ENCODE measurements at regions not wholly inside any gene's neighbourhood (a gene's known extent, or its start where the extent isn't known, plus 50 kb on each side); places are given as distances from the start of the nearest gene placed in this dataset.

GRCh38 chr12:77494296-77494695 lies 336.4 kb upstream of the NAV3 start:
- H3K79me1 ChIP-seq (ENCODE audit: low read depth in 1 of 2, low read length in 2 of 2), result no peaks in the 10 kb centered on the region
- ChIA-PET POLR2A (ENCODE audit: unreplicated experiment) (no interaction called here), CTCF (no interaction called here)
- no peaks in the 10 kb centered on the region for H3K4me1 ChIP-seq (ENCODE audit: control insufficient read depth, insufficient read depth, low read length)
- dilution Hi-C loops (cut with HindIII; ENCODE audit: low sequenced_read_pairs, unreplicated experiment), result no loop called here
- H2AFZ ChIP-seq (replicated peaks; ENCODE audit: low read length, poor library complexity), result no peak overlapping the region
- H3K56ac ChIP-seq (ENCODE audit: extremely low read depth, insufficient read depth, low read length), result no peak overlapping the region
- no peak overlapping the region for H4K91ac ChIP-seq (ENCODE audit: insufficient read depth, low read depth, low read length)
- no peak overlapping the region for H2BK5ac ChIP-seq (ENCODE audit: low read depth, low read length, poor library complexity, severe bottlenecking)
- H3K27ac ChIP-seq (ENCODE audit: insufficient read depth, low read length), result no peak overlapping the region
- H3K9me3 ChIP-seq (ENCODE audit: control insufficient read depth, insufficient read depth, low read length), result no peaks in the 10 kb centered on the region
- H4K5ac ChIP-seq (ENCODE audit: low read depth, low read length), result no peak overlapping the region
- no peak overlapping the region for H2BK120ac ChIP-seq (ENCODE audit: low read depth, low read length)
- BruUV-seq (replicated peaks), result no TSS peak
- H4K8ac ChIP-seq (ENCODE audit: low read depth in 2 of 2, low read length in 2 of 2), result no peak overlapping the region
- H3K4me2 ChIP-seq (ENCODE audit: low read depth, low read length), result no peak overlapping the region
- H3K27me3 ChIP-seq (ENCODE audit: control insufficient read depth, insufficient read depth, low read length), result no peaks in the 10 kb centered on the region
- no peak overlapping the region for H2AK9ac ChIP-seq (replicated peaks; ENCODE audit: low read depth, low read length, poor library complexity)
- intact Hi-C loops (cut with micrococcal nuclease), result no loop called here
- TF ChIP-seq POLR2A (IDR thresholded peaks at IDR 0.05; ENCODE audit: low read depth, low read length) (no peak), RCOR1 (IDR thresholded peaks at IDR 0.05; ENCODE audit: insufficient replicate concordance, low read length) (no peak), ELK1 (IDR thresholded peaks at IDR 0.05; ENCODE audit: borderline replicate concordance, low read depth, low read length) (no peak)
- no peak overlapping the region for H3K4me3 ChIP-seq (ENCODE audit: insufficient read depth, low read depth, low read length)
- H3K18ac ChIP-seq (ENCODE audit: low read depth, low read length), result no peak overlapping the region
- H2AK5ac ChIP-seq (ENCODE audit: low read depth, low read length), result no peak overlapping the region
- H3K9ac ChIP-seq (ENCODE audit: low read depth, low read length), result no peak overlapping the region
- no peaks in the 10 kb centered on the region for H3K36me3 ChIP-seq (ENCODE audit: control insufficient read depth, insufficient read depth, low read length)
- WGBS, 2 experiments (ENCODE audit: extremely low coverage in 2 of 2, insufficient read length in 1 of 2), result no CpG with 5 or more reads among the region's 3 CpGs
- no peak overlapping the region for H3K23ac ChIP-seq (ENCODE audit: low read depth, low read length)
- no peaks in the 10 kb centered on the region for H4K20me1 ChIP-seq (ENCODE audit: insufficient read depth, low read length)
- no peak overlapping the region for H2BK15ac ChIP-seq (ENCODE audit: low read depth, low read length)
- H2BK20ac ChIP-seq (ENCODE audit: low read depth, low read length), result no peak overlapping the region
- H3K14ac ChIP-seq (replicated peaks; ENCODE audit: low read depth, low read length), result no peak overlapping the region
- no peaks in the 10 kb centered on the region for H3K9me1 ChIP-seq (ENCODE audit: insufficient read depth, low read length)
- no peak for ATAC-seq (ENCODE audit: low read depth)
- no peak for DNase-seq
- no peak overlapping the region for H3K4ac ChIP-seq (ENCODE audit: low read depth, low read length)
- in situ Hi-C loops (cut with MboI; ENCODE audit: low sequenced_read_pairs), result no loop called here

Measured in IMR-90 (cell line).